ENCODE measurements at regions not wholly inside any gene's neighbourhood (a gene's known extent, or its start where the extent isn't known, plus 50 kb on each side); places are given as distances from the start of the nearest gene placed in this dataset.

- DNase-seq: no peak
Observed at GRCh38 chr2:195404651-195405050, 252.4 kb upstream of the SLC39A10 start.

- no peak for DNase-seq
Observed at GRCh38 chr2:195396479-195396878, 260.5 kb upstream of the SLC39A10 start.

- DNase-seq: no peak
Observed at GRCh38 chr2:195395362-195395761, 261.7 kb upstream of the SLC39A10 start.

- no peak for DNase-seq
Observed at GRCh38 chr2:195392446-195393336, 264.3 kb upstream of the SLC39A10 start.

- DNase-seq: no peak
Observed at GRCh38 chr2:195390686-195391321, 266.2 kb upstream of the SLC39A10 start.

GRCh38 chr2:195388028-195388427 is 269.0 kb upstream of the SLC39A10 start:
- DNase-seq: no peak

GRCh38 chr2:195382186-195382585 is 274.8 kb upstream of the SLC39A10 start:
- no peak for DNase-seq

GRCh38 chr2:195370167-195370943 is 286.7 kb upstream of the SLC39A10 start:
- no peak for DNase-seq

GRCh38 chr2:195369218-195369587 is 287.8 kb upstream of the SLC39A10 start:
- DNase-seq: no peak

GRCh38 chr2:195368249-195369217 is 288.5 kb upstream of the SLC39A10 start:
- no peak for DNase-seq

GRCh38 chr2:195367809-195368208 is 289.2 kb upstream of the SLC39A10 start:
- DNase-seq: no peak

- DNase-seq: no peak
Observed at GRCh38 chr2:195364015-195364965, 292.7 kb upstream of the SLC39A10 start.

GRCh38 chr2:195363496-195363895 is 293.5 kb upstream of the SLC39A10 start:
- no peak for DNase-seq

- DNase-seq: no peak
Observed at GRCh38 chr2:195360242-195360641, 296.8 kb upstream of the SLC39A10 start.

GRCh38 chr2:195359043-195359735 is 297.8 kb upstream of the SLC39A10 start:
- DNase-seq: no peak

- no peak for DNase-seq
Observed at GRCh38 chr2:195356920-195357440, 300.0 kb upstream of the SLC39A10 start.

- DNase-seq: no peak
Observed at GRCh38 chr2:195356026-195356425, 301.0 kb upstream of the SLC39A10 start.

- no peak for DNase-seq
Observed at GRCh38 chr2:195352581-195352980, 304.4 kb upstream of the SLC39A10 start.

- DNase-seq: no peak
Observed at GRCh38 chr2:195343942-195344530, 313.0 kb upstream of the SLC39A10 start.

- no peak for DNase-seq
Observed at GRCh38 chr2:195343540-195343939, 313.5 kb upstream of the SLC39A10 start.

Data from activated CD4-positive, alpha-beta T cell treated with anti-CD3 and anti-CD28 coated beads for 1 hour (primary cell).